HEK293 (cell line): ENCODE measurements at regions not wholly inside any gene's neighbourhood (a gene's known extent, or its start where the extent isn't known, plus 50 kb on each side); places are given as distances from the start of the nearest gene placed in this dataset.

Source experiments
- CTCF ChIA-PET: fragments of 350-600 bp; formaldehyde crosslinking; extraction: SDS; loops from one replicate; lab custom pipeline; 2021; ENCODE audit warnings: antibody characterized with exemption; lab: Yijun Ruan, JAX
- POLR2A ChIA-PET: fragments of 300-600 bp; formaldehyde crosslinking; extraction: SDS; loops from one replicate; lab custom pipeline; 2020; ENCODE audit warnings: antibody characterized with exemption, inconsistent platforms; lab: Yijun Ruan, JAX
- H3K27ac ChIP-seq: fragments of 200-500 bp; sonication (Bioruptor generic); 2 replicates; pipeline ENCODE4 v1.5.1; 2014; ENCODE audit warnings: low read depth, low read length, control low read depth, inconsistent platforms; ENCODE audit errors: extremely low read depth
- H3K36me3 ChIP-seq, 2 experiments: fragments of 200-500 bp in 1 of 2; sonication (Bioruptor generic) in 1 of 2; 1 replicate in 1 of 2; 2 replicates in 1 of 2; pipeline ENCODE4 v1.5.1; 2014 to 2017; ENCODE audit warnings: inconsistent platforms in 2 of 2, low read length in 2 of 2; ENCODE audit not compliant: control insufficient read depth in 2 of 2, insufficient read depth in 1 of 2
- H3K4me1 ChIP-seq: fragments of 200-500 bp; sonication (Bioruptor generic); 2 replicates; pipeline ENCODE4 v1.5.1; 2014; ENCODE audit warnings: mild to moderate bottlenecking, low read length, inconsistent platforms; ENCODE audit not compliant: control insufficient read depth, insufficient read depth
- H3K4me3 ChIP-seq: 2 replicates; pipeline ENCODE4 v1.5.1; 2011; ENCODE audit warnings: low read depth, mild to moderate bottlenecking, control low read depth, low read length, moderate library complexity
- H3K9me3 ChIP-seq: fragments of 200-500 bp; sonication (Bioruptor generic); 2 replicates; pipeline ENCODE4 v1.5.1; 2014; ENCODE audit warnings: low read depth, low read length, inconsistent platforms; ENCODE audit not compliant: control insufficient read depth, insufficient read depth
- GLIS1 ChIP-seq: fragments of 450-650 bp; formaldehyde crosslinking; IDR thresholded peaks from 2 replicates; pipeline ENCODE4 v1.5.1; 2016; ENCODE audit warnings: missing biosample characterization, missing genetic modification characterization
- KLF10 ChIP-seq: fragments of 450-650 bp; IDR thresholded peaks from 2 replicates; pipeline ENCODE4 v1.5.1; 2018; ENCODE audit warnings: missing biosample characterization, mild to moderate bottlenecking, missing genetic modification characterization
- YY2 ChIP-seq: fragments of 450-650 bp; formaldehyde crosslinking; IDR thresholded peaks from 2 replicates; pipeline ENCODE4 v1.5.1; 2016; ENCODE audit warnings: missing biosample characterization, missing genetic modification characterization
- ZBTB7A ChIP-seq: fragments of 450-650 bp; formaldehyde crosslinking; IDR thresholded peaks from 2 replicates; pipeline ENCODE4 v1.5.1; 2016; ENCODE audit warnings: low read depth, missing biosample characterization, missing genetic modification characterization
- ZBTB8A ChIP-seq: fragments of 450-650 bp; formaldehyde crosslinking; IDR thresholded peaks from 2 replicates; pipeline ENCODE4 v1.5.1; 2016; ENCODE audit warnings: missing biosample characterization, missing genetic modification characterization
- ZEB2 ChIP-seq: fragments of 450-650 bp; formaldehyde crosslinking; IDR thresholded peaks from 2 replicates; pipeline ENCODE4 v1.5.1; 2016; ENCODE audit warnings: missing biosample characterization, missing genetic modification characterization
- ZFP69B ChIP-seq: fragments of 450-650 bp; formaldehyde crosslinking; IDR thresholded peaks from 2 replicates; pipeline ENCODE4 v1.5.1; 2016; ENCODE audit warnings: missing biosample characterization, missing genetic modification characterization
- ZNF133 ChIP-seq: fragments of 450-650 bp; formaldehyde crosslinking; IDR thresholded peaks from 2 replicates; pipeline ENCODE4 v1.5.1; 2016; ENCODE audit warnings: missing biosample characterization, missing genetic modification characterization
- ZNF174 ChIP-seq: fragments of 450-650 bp; formaldehyde crosslinking; IDR thresholded peaks from 2 replicates; pipeline ENCODE4 v1.5.0; 2017; ENCODE audit warnings: missing biosample characterization, mild to moderate bottlenecking, missing genetic modification characterization
- ZNF202 ChIP-seq: fragments of 450-650 bp; formaldehyde crosslinking; IDR thresholded peaks from 2 replicates; pipeline ENCODE4 v1.5.1; 2016; ENCODE audit warnings: missing biosample characterization, missing genetic modification characterization, borderline replicate concordance
- ZNF214 ChIP-seq: fragments of 450-650 bp; formaldehyde crosslinking; IDR thresholded peaks from 2 replicates; pipeline ENCODE4 v1.5.1; 2017; ENCODE audit warnings: missing biosample characterization, mild to moderate bottlenecking, missing genetic modification characterization, borderline replicate concordance
- ZNF24 ChIP-seq: fragments of 450-650 bp; formaldehyde crosslinking; IDR thresholded peaks from 2 replicates; pipeline ENCODE4 v1.5.1; 2016; ENCODE audit warnings: missing biosample characterization, missing genetic modification characterization
- ZNF248 ChIP-seq: fragments of 450-650 bp; formaldehyde crosslinking; IDR thresholded peaks from 2 replicates; pipeline ENCODE4 v1.5.1; 2017; ENCODE audit warnings: missing biosample characterization, missing genetic modification characterization
- ZNF350 ChIP-seq: fragments of 450-650 bp; formaldehyde crosslinking; IDR thresholded peaks from 2 replicates; pipeline ENCODE4 v1.5.0; 2017; ENCODE audit warnings: missing biosample characterization, mild to moderate bottlenecking, missing genetic modification characterization
- ZNF510 ChIP-seq: fragments of 450-650 bp; formaldehyde crosslinking; IDR thresholded peaks from 2 replicates; pipeline ENCODE4 v1.5.1; 2018; ENCODE audit warnings: mild to moderate bottlenecking, missing genetic modification characterization, missing biosample characterization; ENCODE audit not compliant: insufficient replicate concordance
- ZNF585B ChIP-seq: fragments of 450-650 bp; formaldehyde crosslinking; IDR thresholded peaks from 2 replicates; pipeline ENCODE4 v1.5.1; 2016; ENCODE audit warnings: missing biosample characterization, missing genetic modification characterization
- ZNF596 ChIP-seq: fragments of 450-650 bp; IDR thresholded peaks from 2 replicates; pipeline ENCODE4 v1.5.0; 2018; ENCODE audit warnings: missing biosample characterization, mild to moderate bottlenecking, missing genetic modification characterization, moderate library complexity
- ZNF654 ChIP-seq: fragments of 450-650 bp; formaldehyde crosslinking; IDR thresholded peaks from 2 replicates; pipeline ENCODE4 v1.5.1; 2016; ENCODE audit warnings: low read depth, missing biosample characterization, missing genetic modification characterization
- ZNF768 ChIP-seq: fragments of 450-650 bp; formaldehyde crosslinking; IDR thresholded peaks from 2 replicates; pipeline ENCODE4 v1.5.1; 2018; ENCODE audit warnings: missing biosample characterization, mild to moderate bottlenecking, missing genetic modification characterization
- ZNF843 ChIP-seq: fragments of 450-650 bp; formaldehyde crosslinking; IDR thresholded peaks from 2 replicates; pipeline ENCODE4 v1.5.1; 2016; ENCODE audit warnings: missing biosample characterization, missing genetic modification characterization
- TF ChIP-seq, protein P1 (sequence below): fragments of 450-650 bp; formaldehyde crosslinking; IDR thresholded peaks from 2 replicates; pipeline ENCODE4 v1.5.1; 2016; ENCODE audit warnings: missing biosample characterization, missing genetic modification characterization, borderline replicate concordance
- TF ChIP-seq, protein P2 (sequence below): fragments of 450-650 bp; formaldehyde crosslinking; IDR thresholded peaks from 2 replicates; pipeline ENCODE4 v1.5.1; 2016; ENCODE audit warnings: missing biosample characterization, missing genetic modification characterization

DNA sequence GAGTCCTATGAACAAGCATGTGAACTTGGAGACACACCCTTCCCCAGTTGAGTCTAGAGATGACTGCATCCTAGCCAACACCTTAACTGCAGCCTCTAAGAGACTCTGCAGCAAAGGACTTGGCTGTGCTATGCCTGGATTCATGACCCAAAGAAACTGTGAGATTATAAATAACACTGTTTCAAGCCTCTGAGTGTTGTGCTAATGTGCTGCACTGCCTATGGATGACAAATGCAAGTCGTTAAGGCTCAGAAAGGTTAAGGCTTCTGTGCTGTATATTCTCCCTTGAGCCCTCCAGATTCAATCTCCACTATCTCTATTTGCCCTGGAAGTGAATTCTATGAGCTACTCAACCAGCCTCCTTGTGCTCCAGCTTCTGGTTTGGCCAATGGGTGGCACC lies 116.5 kb upstream of the CBLN4 start:
- Histone ChIP-seq H3K4me1 (no peaks in the 10 kb centered on the region), H3K36me3 (no peaks in the 10 kb centered on the region), H3K27ac (no peak overlapping the region), H3K4me3 (no peak overlapping the region), H3K9me3 (no peaks in the 10 kb centered on the region)
- TF ChIP-seq ZEB2 (tag by site-specific recombination) (no peak), ZNF585B (tag by site-specific recombination) (no peak), KLF10 (no peak), ZNF510 (no peak), ZNF596 (tag by site-specific recombination) (no peak)
- TF ChIP-seq, protein P1, sequence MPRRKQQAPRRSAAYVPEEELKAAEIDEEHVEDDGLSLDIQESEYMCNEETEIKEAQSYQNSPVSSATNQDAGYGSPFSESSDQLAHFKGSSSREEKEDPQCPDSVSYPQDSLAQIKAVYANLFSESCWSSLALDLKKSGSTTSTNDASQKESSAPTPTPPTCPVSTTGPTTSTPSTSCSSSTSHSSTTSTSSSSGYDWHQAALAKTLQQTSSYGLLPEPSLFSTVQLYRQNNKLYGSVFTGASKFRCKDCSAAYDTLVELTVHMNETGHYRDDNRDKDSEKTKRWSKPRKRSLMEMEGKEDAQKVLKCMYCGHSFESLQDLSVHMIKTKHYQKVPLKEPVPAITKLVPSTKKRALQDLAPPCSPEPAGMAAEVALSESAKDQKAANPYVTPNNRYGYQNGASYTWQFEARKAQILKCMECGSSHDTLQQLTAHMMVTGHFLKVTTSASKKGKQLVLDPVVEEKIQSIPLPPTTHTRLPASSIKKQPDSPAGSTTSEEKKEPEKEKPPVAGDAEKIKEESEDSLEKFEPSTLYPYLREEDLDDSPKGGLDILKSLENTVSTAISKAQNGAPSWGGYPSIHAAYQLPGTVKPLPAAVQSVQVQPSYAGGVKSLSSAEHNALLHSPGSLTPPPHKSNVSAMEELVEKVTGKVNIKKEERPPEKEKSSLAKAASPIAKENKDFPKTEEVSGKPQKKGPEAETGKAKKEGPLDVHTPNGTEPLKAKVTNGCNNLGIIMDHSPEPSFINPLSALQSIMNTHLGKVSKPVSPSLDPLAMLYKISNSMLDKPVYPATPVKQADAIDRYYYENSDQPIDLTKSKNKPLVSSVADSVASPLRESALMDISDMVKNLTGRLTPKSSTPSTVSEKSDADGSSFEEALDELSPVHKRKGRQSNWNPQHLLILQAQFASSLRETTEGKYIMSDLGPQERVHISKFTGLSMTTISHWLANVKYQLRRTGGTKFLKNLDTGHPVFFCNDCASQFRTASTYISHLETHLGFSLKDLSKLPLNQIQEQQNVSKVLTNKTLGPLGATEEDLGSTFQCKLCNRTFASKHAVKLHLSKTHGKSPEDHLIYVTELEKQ (tag by site-specific recombination) = no peak
- ChIA-PET POLR2A (no interaction called here), CTCF (no interaction called here)

GRCh38 chr20:56143759-56144158 lies 104.8 kb upstream of the MC3R start:
- H3K4me3 ChIP-seq = no peak overlapping the region
- H3K9me3 ChIP-seq = no peaks in the 10 kb centered on the region
- no peaks in the 10 kb centered on the region for H3K36me3 ChIP-seq
- no peak overlapping the region for H3K27ac ChIP-seq
- ChIA-PET POLR2A (no interaction called here), CTCF (interaction anchor here (0.6 kb wide), 1 partner anchor 43 kb away, joined by 3 read pairs; no protein-coding TSS in a partner anchor)
- H3K4me1 ChIP-seq = no peaks in the 10 kb centered on the region
- TF ChIP-seq ZNF214 = no peak
- TF ChIP-seq ZNF843 = no peak
- no peak for TF ChIP-seq ZNF350 (tag by site-specific recombination)
- no peak for TF ChIP-seq ZNF174 (tag by site-specific recombination)
- no peak for TF ChIP-seq GLIS1 (tag by site-specific recombination)
- no peak for TF ChIP-seq ZNF585B (tag by site-specific recombination)
- no peak for TF ChIP-seq ZNF654 (tag by site-specific recombination)
- TF ChIP-seq ZNF768 = no peak
- TF ChIP-seq, protein P2, sequence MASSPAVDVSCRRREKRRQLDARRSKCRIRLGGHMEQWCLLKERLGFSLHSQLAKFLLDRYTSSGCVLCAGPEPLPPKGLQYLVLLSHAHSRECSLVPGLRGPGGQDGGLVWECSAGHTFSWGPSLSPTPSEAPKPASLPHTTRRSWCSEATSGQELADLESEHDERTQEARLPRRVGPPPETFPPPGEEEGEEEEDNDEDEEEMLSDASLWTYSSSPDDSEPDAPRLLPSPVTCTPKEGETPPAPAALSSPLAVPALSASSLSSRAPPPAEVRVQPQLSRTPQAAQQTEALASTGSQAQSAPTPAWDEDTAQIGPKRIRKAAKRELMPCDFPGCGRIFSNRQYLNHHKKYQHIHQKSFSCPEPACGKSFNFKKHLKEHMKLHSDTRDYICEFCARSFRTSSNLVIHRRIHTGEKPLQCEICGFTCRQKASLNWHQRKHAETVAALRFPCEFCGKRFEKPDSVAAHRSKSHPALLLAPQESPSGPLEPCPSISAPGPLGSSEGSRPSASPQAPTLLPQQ = no peak
- no peak for TF ChIP-seq ZBTB7A
- TF ChIP-seq ZNF133 (tag by site-specific recombination) = no peak
- TF ChIP-seq ZFP69B (tag by site-specific recombination) = no peak
- TF ChIP-seq ZNF24 = no peak
- no peak for TF ChIP-seq ZNF248 (tag by site-specific recombination)
- no peak for TF ChIP-seq ZBTB8A (tag by site-specific recombination)
- no peak for TF ChIP-seq YY2 (tag by site-specific recombination)
- TF ChIP-seq ZNF202 = no peak
